HepG2 (cell line): ENCODE measurements at regions not wholly inside any gene's neighbourhood (a gene's known extent, or its start where the extent isn't known, plus 50 kb on each side); places are given as distances from the start of the nearest gene placed in this dataset.

ENCODE experiments used
- CCAR2 ChIP-seq: fragments of 200-400 bp; formaldehyde crosslinking; optimal IDR thresholded peaks from 2 replicates; pipeline ENCODE3; 2018; ENCODE audit warnings: low read depth, mild to moderate bottlenecking, low read length, moderate library complexity
- MATR3 ChIP-seq: sonication (generic); formaldehyde crosslinking; IDR thresholded peaks from 2 replicates; pipeline ENCODE4 v1.4.0; 2020; ENCODE audit warnings: missing genetic modification reagents
- MLXIP ChIP-seq: sonication (generic); formaldehyde crosslinking; IDR thresholded peaks from 2 replicates; pipeline ENCODE4 v1.9.0; 2021; ENCODE audit warnings: missing genetic modification reagents, borderline replicate concordance
- MTF2 ChIP-seq: sonication (generic); formaldehyde crosslinking; IDR thresholded peaks from 2 replicates; pipeline ENCODE4 v1.5.0; 2020; ENCODE audit warnings: missing genetic modification reagents, borderline replicate concordance
- SRSF4 ChIP-seq: fragments of 200-400 bp; formaldehyde crosslinking; IDR thresholded peaks from one replicate; pipeline ENCODE4 v1.6.1; 2018; ENCODE audit warnings: mild to moderate bottlenecking, low read depth, low read length, moderate library complexity; ENCODE audit not compliant: poor library complexity, severe bottlenecking
- TEAD3 ChIP-seq: optimal IDR thresholded peaks from 2 replicates; pipeline ENCODE3; 2016; ENCODE audit warnings: borderline replicate concordance
- TRAFD1 ChIP-seq: sonication (generic); formaldehyde crosslinking; IDR thresholded peaks from 2 replicates; pipeline ENCODE4 v1.5.1; 2020; ENCODE audit warnings: missing genetic modification reagents, mild to moderate bottlenecking, borderline replicate concordance
- ZNF350 ChIP-seq: sonication (generic); formaldehyde crosslinking; IDR thresholded peaks from 2 replicates; pipeline ENCODE4 v1.4.0; 2020; ENCODE audit warnings: mild to moderate bottlenecking, low read depth, missing genetic modification reagents, borderline replicate concordance
- ZNF691 ChIP-seq: sonication (generic); formaldehyde crosslinking; IDR thresholded peaks from 2 replicates; pipeline ENCODE4 v1.4.0; 2020; ENCODE audit warnings: missing genetic modification reagents, low read depth, mild to moderate bottlenecking, borderline replicate concordance
- ZNF746 ChIP-seq: sonication (generic); formaldehyde crosslinking; IDR thresholded peaks from 2 replicates; pipeline ENCODE4 v1.8.0; 2022; ENCODE audit warnings: mild to moderate bottlenecking, missing genetic modification reagents
- ZNF775 ChIP-seq: sonication (generic); formaldehyde crosslinking; IDR thresholded peaks from 2 replicates; pipeline ENCODE4 v1.4.0; 2020; ENCODE audit warnings: missing genetic modification reagents, mild to moderate bottlenecking, moderate library complexity, borderline replicate concordance
- TF ChIP-seq, protein P1 (sequence below): sonication (generic); formaldehyde crosslinking; IDR thresholded peaks from 2 replicates; pipeline ENCODE4; 2020; ENCODE audit warnings: missing genetic modification reagents, mild to moderate bottlenecking, borderline replicate concordance
- TF ChIP-seq, protein P2 (sequence below): sonication (generic); formaldehyde crosslinking; IDR thresholded peaks from 2 replicates; pipeline ENCODE4 v1.4.0; 2020; ENCODE audit warnings: mild to moderate bottlenecking, missing genetic modification reagents, borderline replicate concordance

- TF ChIP-seq ZNF775 (CRISPR knock-in tag) = peak; percentile 42; the same call in 1 of the 2 replicates
- TF ChIP-seq TEAD3 (CRISPR knock-in tag) = peak; percentile 28
- TF ChIP-seq, protein P1, sequence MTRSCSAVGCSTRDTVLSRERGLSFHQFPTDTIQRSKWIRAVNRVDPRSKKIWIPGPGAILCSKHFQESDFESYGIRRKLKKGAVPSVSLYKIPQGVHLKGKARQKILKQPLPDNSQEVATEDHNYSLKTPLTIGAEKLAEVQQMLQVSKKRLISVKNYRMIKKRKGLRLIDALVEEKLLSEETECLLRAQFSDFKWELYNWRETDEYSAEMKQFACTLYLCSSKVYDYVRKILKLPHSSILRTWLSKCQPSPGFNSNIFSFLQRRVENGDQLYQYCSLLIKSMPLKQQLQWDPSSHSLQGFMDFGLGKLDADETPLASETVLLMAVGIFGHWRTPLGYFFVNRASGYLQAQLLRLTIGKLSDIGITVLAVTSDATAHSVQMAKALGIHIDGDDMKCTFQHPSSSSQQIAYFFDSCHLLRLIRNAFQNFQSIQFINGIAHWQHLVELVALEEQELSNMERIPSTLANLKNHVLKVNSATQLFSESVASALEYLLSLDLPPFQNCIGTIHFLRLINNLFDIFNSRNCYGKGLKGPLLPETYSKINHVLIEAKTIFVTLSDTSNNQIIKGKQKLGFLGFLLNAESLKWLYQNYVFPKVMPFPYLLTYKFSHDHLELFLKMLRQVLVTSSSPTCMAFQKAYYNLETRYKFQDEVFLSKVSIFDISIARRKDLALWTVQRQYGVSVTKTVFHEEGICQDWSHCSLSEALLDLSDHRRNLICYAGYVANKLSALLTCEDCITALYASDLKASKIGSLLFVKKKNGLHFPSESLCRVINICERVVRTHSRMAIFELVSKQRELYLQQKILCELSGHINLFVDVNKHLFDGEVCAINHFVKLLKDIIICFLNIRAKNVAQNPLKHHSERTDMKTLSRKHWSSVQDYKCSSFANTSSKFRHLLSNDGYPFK = peak; percentile 41; the same call in 1 of the 2 replicates
- peak; percentile 93; the same call in 1 of the 2 replicates for TF ChIP-seq TRAFD1 (CRISPR knock-in tag)
- no peak for TF ChIP-seq CCAR2
- TF ChIP-seq, protein P2, sequence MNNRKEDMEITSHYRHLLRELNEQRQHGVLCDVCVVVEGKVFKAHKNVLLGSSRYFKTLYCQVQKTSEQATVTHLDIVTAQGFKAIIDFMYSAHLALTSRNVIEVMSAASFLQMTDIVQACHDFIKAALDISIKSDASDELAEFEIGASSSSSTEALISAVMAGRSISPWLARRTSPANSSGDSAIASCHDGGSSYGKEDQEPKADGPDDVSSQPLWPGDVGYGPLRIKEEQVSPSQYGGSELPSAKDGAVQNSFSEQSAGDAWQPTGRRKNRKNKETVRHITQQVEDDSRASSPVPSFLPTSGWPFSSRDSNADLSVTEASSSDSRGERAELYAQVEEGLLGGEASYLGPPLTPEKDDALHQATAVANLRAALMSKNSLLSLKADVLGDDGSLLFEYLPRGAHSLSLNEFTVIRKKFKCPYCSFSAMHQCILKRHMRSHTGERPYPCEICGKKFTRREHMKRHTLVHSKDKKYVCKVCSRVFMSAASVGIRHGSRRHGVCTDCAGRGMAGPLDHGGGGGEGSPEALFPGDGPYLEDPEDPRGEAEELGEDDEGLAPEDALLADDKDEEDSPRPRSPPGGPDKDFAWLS (CRISPR knock-in tag) = no peak
- TF ChIP-seq ZNF746 (CRISPR knock-in tag) = no peak; the same call in 1 of the 2 replicates
- peak; percentile 45; the same call in 1 of the 2 replicates for TF ChIP-seq MTF2
- TF ChIP-seq ZNF350 = peak; percentile 67; the same call in 1 of the 2 replicates
- TF ChIP-seq SRSF4 = no peak
- TF ChIP-seq ZNF691 (CRISPR knock-in tag) = no peak; the same call in 1 of the 2 replicates
- TF ChIP-seq MLXIP (CRISPR knock-in tag) = 0 out of 2 replicates have a peak, but pooled peaks have one; percentile 30
- TF ChIP-seq MATR3 (CRISPR knock-in tag) = no peak
These were observed 89.6 kb downstream of the FAM161A start (continued) for GRCh38 chr2:61764035-61764800.
